ENCODE measurements at regions not wholly inside any gene's neighbourhood (a gene's known extent, or its start where the extent isn't known, plus 50 kb on each side); places are given as distances from the start of the nearest gene placed in this dataset.

- peaks cover 4% of the 10 kb centered on the region; the same call in 1 of the 2 replicates for H3F3A ChIP-seq (ENCODE audit: insufficient read depth, low read length)
- H3K9ac ChIP-seq (ENCODE audit: low read length): no peak overlapping the region
- H3K27ac ChIP-seq (ENCODE audit: low read length): no peak overlapping the region
- H3K27me3 ChIP-seq (replicated peaks; ENCODE audit: insufficient read depth, low read length): no peaks in the 10 kb centered on the region
- H3K9me3 ChIP-seq (replicated peaks; ENCODE audit: insufficient read depth, low read length): no peaks in the 10 kb centered on the region
- H4K20me1 ChIP-seq (ENCODE audit: insufficient read depth, low read length): no peaks in the 10 kb centered on the region
- H3K36me3 ChIP-seq (replicated peaks; ENCODE audit: insufficient read depth, low read length): no peaks in the 10 kb centered on the region
- H3K9me2 ChIP-seq (replicated peaks; ENCODE audit: insufficient read depth, low read length): no peaks in the 10 kb centered on the region
- no peak for DNase-seq
- H3K4me1 ChIP-seq (ENCODE audit: low read length): no peaks in the 10 kb centered on the region
- H3K4me2 ChIP-seq (ENCODE audit: low read depth, low read length): no peak overlapping the region
- H3K79me2 ChIP-seq (ENCODE audit: low read length): no peaks in the 10 kb centered on the region
- no peak overlapping the region for H3K4me3 ChIP-seq (ENCODE audit: low read length)
- no peak for TF ChIP-seq EZH2 (optimal IDR thresholded peaks at IDR 0.05; ENCODE audit: low read depth, low read length)
- TF ChIP-seq CTCF (IDR thresholded peaks at IDR 0.05; ENCODE audit: low read length): no peak
- no peak for TF ChIP-seq EZH2phosphoT487 (IDR thresholded peaks at IDR 0.05; ENCODE audit: low read length)
- H2AFZ ChIP-seq (ENCODE audit: low read length): no peak overlapping the region
Observed at GRCh38 chr9:95729669-95730368, 145.7 kb upstream of the ERCC6L2 start.

- Histone ChIP-seq H3K4me1 (ENCODE audit: low read length) (peaks cover 4% of the 10 kb centered on the region), H3K9me2 (replicated peaks; ENCODE audit: insufficient read depth, low read length) (no peaks in the 10 kb centered on the region), H3K4me2 (ENCODE audit: low read depth, low read length) (no peak overlapping the region), H3K4me3 (ENCODE audit: low read length) (no peak overlapping the region), H3F3A (ENCODE audit: insufficient read depth, low read length) (peaks cover 12% of the 10 kb centered on the region), H3K27ac (ENCODE audit: low read length) (no peak overlapping the region), H3K9ac (ENCODE audit: low read length) (no peak overlapping the region), H4K20me1 (ENCODE audit: insufficient read depth, low read length) (no peaks in the 10 kb centered on the region), H3K27me3 (replicated peaks; ENCODE audit: insufficient read depth, low read length) (no peaks in the 10 kb centered on the region), H3K79me2 (ENCODE audit: low read length) (no peaks in the 10 kb centered on the region), H2AFZ (ENCODE audit: low read length) (no peak overlapping the region), H3K36me3 (replicated peaks; ENCODE audit: insufficient read depth, low read length) (no peaks in the 10 kb centered on the region), H3K9me3 (replicated peaks; ENCODE audit: insufficient read depth, low read length) (no peaks in the 10 kb centered on the region)
- TF ChIP-seq EZH2 (optimal IDR thresholded peaks at IDR 0.05; ENCODE audit: low read depth, low read length) (no peak), EZH2phosphoT487 (IDR thresholded peaks at IDR 0.05; ENCODE audit: low read length) (no peak), CTCF (IDR thresholded peaks at IDR 0.05; ENCODE audit: low read length) (no peak)
- no peak for DNase-seq
Observed at GRCh38 chr9:95729046-95729445, 146.4 kb upstream of the ERCC6L2 start.

GRCh38 chr9:95727947-95728520 lies 147.5 kb upstream of the ERCC6L2 start:
- TF ChIP-seq CTCF (IDR thresholded peaks at IDR 0.05; ENCODE audit: low read length): no peak
- TF ChIP-seq EZH2 (optimal IDR thresholded peaks at IDR 0.05; ENCODE audit: low read depth, low read length): no peak
- no peak for TF ChIP-seq EZH2phosphoT487 (IDR thresholded peaks at IDR 0.05; ENCODE audit: low read length)
- Histone ChIP-seq H3K4me1 (ENCODE audit: low read length) (peaks cover 5% of the 10 kb centered on the region), H3K36me3 (replicated peaks; ENCODE audit: insufficient read depth, low read length) (no peaks in the 10 kb centered on the region), H3F3A (ENCODE audit: insufficient read depth, low read length) (peaks cover 17% of the 10 kb centered on the region), H3K27ac (ENCODE audit: low read length) (no peak overlapping the region), H4K20me1 (ENCODE audit: insufficient read depth, low read length) (no peaks in the 10 kb centered on the region), H3K79me2 (ENCODE audit: low read length) (no peaks in the 10 kb centered on the region), H3K9me3 (replicated peaks; ENCODE audit: insufficient read depth, low read length) (no peaks in the 10 kb centered on the region), H3K4me2 (ENCODE audit: low read depth, low read length) (no peak overlapping the region), H3K9me2 (replicated peaks; ENCODE audit: insufficient read depth, low read length) (no peaks in the 10 kb centered on the region), H3K27me3 (replicated peaks; ENCODE audit: insufficient read depth, low read length) (no peaks in the 10 kb centered on the region), H2AFZ (ENCODE audit: low read length) (no peak overlapping the region), H3K4me3 (ENCODE audit: low read length) (no peak overlapping the region), H3K9ac (ENCODE audit: low read length) (no peak overlapping the region)
- no peak for DNase-seq

All from MM.1S (cell line).